ENCODE measurements at regions not wholly inside any gene's neighbourhood (a gene's known extent, or its start where the extent isn't known, plus 50 kb on each side); places are given as distances from the start of the nearest gene placed in this dataset.

DNA sequence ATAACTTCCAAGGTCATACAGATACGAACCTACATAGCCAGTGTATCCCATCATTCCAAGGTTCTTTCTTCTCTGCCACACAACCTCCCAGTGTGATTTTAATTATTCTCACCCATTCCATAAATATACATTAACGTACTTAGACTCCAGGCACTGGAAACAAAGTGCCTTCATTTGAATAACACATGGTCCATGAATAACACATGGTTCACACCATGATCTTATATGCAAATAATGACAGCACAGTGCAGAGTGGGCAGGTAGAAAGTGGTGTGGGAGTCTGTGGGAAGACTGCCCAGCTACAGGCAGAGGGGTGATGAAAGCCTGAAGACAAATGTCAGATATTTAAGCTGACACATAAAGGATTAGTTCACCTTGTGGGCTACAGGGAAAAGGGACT, 425.2 kb downstream of the HACE1 start:
- SMC1A ChIA-PET (ENCODE audit: uncharacterized antibody, unreplicated experiment) = no interaction called here
- intact Hi-C loops (cut with micrococcal nuclease; ENCODE audit: unreplicated experiment) (no loop called here), in situ Hi-C loops (cut with MboI) (no loop called here)
- no peaks in the 10 kb centered on the region for H4K20me1 ChIP-seq (ENCODE audit: control insufficient read depth, insufficient read depth)
- H3K4me1 ChIP-seq (ENCODE audit: control insufficient read depth, insufficient read depth, low read length) = no peaks in the 10 kb centered on the region
- H3K4me2 ChIP-seq (ENCODE audit: control insufficient read depth, insufficient read depth) = no peak overlapping the region
- DNase-seq (ENCODE audit: low read depth, low spot score) (no peak), ATAC-seq (no peak), FAIRE-seq (no peak)
- no TSS peak for BruUV-seq (replicated peaks)
- no peaks in the 10 kb centered on the region for H3K27me3 ChIP-seq (replicated peaks in 1 of 2; ENCODE audit: control insufficient read depth in 2 of 2, insufficient read depth in 2 of 2, low read length in 1 of 2)
- no peak overlapping the region for H3K27ac ChIP-seq (ENCODE audit: control insufficient read depth, insufficient read depth)
- no peaks in the 10 kb centered on the region for H3K36me3 ChIP-seq (ENCODE audit: control insufficient read depth in 2 of 2, insufficient read depth in 2 of 2, low read length in 1 of 2)
- no peaks in the 10 kb centered on the region; the same call in 2 of the 3 replicates for H3K9me3 ChIP-seq (replicated peaks; ENCODE audit: control insufficient read depth, insufficient read depth, low read length)
- RAD21 ChIA-PET (ENCODE audit: unreplicated experiment) = no interaction called here
- TF ChIP-seq CHD1 (IDR thresholded peaks at IDR 0.05; ENCODE audit: low read depth, low read length) (no peak), YY1 (IDR thresholded peaks at IDR 0.05; ENCODE audit: low read depth, low read length) (no peak), POU2F2 (IDR thresholded peaks at IDR 0.05; ENCODE audit: borderline replicate concordance, low read depth, low read length) (no peak), KAT2A (conservative IDR thresholded peaks at IDR 0.05; ENCODE audit: control insufficient read depth, low read depth, low read length) (no peak), POLR2AphosphoS2 (IDR thresholded peaks at IDR 0.05; ENCODE audit: low read depth, low read length) (no peak), NFYB (IDR thresholded peaks at IDR 0.05; ENCODE audit: insufficient read depth, low read depth, low read length) (no peak), JUNB (IDR thresholded peaks at IDR 0.05) (no peak), ZNF207 (IDR thresholded peaks at IDR 0.05; ENCODE audit: borderline replicate concordance) (no peak), ZNF217 (IDR thresholded peaks at IDR 0.05) (no peak), SIN3A (IDR thresholded peaks at IDR 0.05; ENCODE audit: low read depth, low read length) (no peak), RAD51 (IDR thresholded peaks at IDR 0.05) (no peak), RFX5 (IDR thresholded peaks at IDR 0.05; ENCODE audit: low read depth, low read length) (no peak), NFYA (IDR thresholded peaks at IDR 0.05; ENCODE audit: borderline replicate concordance, low read depth, low read length) (no peak), SIX5 (IDR thresholded peaks at IDR 0.05; ENCODE audit: low read depth, low read length, severe bottlenecking) (no peak), YBX1 (IDR thresholded peaks at IDR 0.05) (no peak)
- TF ChIP-seq, protein P1, sequence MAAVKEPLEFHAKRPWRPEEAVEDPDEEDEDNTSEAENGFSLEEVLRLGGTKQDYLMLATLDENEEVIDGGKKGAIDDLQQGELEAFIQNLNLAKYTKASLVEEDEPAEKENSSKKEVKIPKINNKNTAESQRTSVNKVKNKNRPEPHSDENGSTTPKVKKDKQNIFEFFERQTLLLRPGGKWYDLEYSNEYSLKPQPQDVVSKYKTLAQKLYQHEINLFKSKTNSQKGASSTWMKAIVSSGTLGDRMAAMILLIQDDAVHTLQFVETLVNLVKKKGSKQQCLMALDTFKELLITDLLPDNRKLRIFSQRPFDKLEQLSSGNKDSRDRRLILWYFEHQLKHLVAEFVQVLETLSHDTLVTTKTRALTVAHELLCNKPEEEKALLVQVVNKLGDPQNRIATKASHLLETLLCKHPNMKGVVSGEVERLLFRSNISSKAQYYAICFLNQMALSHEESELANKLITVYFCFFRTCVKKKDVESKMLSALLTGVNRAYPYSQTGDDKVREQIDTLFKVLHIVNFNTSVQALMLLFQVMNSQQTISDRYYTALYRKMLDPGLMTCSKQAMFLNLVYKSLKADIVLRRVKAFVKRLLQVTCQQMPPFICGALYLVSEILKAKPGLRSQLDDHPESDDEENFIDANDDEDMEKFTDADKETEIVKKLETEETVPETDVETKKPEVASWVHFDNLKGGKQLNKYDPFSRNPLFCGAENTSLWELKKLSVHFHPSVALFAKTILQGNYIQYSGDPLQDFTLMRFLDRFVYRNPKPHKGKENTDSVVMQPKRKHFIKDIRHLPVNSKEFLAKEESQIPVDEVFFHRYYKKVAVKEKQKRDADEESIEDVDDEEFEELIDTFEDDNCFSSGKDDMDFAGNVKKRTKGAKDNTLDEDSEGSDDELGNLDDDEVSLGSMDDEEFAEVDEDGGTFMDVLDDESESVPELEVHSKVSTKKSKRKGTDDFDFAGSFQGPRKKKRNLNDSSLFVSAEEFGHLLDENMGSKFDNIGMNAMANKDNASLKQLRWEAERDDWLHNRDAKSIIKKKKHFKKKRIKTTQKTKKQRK (IDR thresholded peaks at IDR 0.05; ENCODE audit: low read depth, low read length) = no peak
- TF ChIP-seq, protein P2, sequence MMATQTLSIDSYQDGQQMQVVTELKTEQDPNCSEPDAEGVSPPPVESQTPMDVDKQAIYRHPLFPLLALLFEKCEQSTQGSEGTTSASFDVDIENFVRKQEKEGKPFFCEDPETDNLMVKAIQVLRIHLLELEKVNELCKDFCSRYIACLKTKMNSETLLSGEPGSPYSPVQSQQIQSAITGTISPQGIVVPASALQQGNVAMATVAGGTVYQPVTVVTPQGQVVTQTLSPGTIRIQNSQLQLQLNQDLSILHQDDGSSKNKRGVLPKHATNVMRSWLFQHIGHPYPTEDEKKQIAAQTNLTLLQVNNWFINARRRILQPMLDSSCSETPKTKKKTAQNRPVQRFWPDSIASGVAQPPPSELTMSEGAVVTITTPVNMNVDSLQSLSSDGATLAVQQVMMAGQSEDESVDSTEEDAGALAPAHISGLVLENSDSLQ (IDR thresholded peaks at IDR 0.05) = no peak
- no peak overlapping the region for H2AFZ ChIP-seq (ENCODE audit: control insufficient read depth, low read depth, low read length)
- H3K9ac ChIP-seq (ENCODE audit: control insufficient read depth, insufficient read depth, low read length) = no peak overlapping the region
- CTCF ChIA-PET = no interaction called here
- POLR2A ChIA-PET = no interaction called here
- H3K79me2 ChIP-seq (ENCODE audit: control insufficient read depth, insufficient read depth, low read length) = no peaks in the 10 kb centered on the region
- no peak overlapping the region for H3K4me3 ChIP-seq
- 0% methylated on average over 2 of the region's 2 CpGs for WGBS (ENCODE audit: insufficient coverage, insufficient replicate concordance, low lambda C conversion rate, missing lambda C conversion rate)
